ACHN (cell line): ENCODE measurements at regions not wholly inside any gene's neighbourhood (a gene's known extent, or its start where the extent isn't known, plus 50 kb on each side); places are given as distances from the start of the nearest gene placed in this dataset.
"Not testable (repeated sequence)": the region's sequence is repeated elsewhere in the genome, so short reads cannot be mapped to it uniquely, and the experiment has no call there.

ENCODE experiments used
- DNase-seq: peaks from one replicate; pipeline ENCODE4 v3.0.0-alpha.2; 2015
- in situ Hi-C: cut with HindIII; loops from 2 replicates; pipeline ENCODE4 v1.10.0; 2017; ENCODE audit warnings: low sequenced_read_pairs, low pct_ligation_motif_present, low pct_unique_long_range_greater_than_20kb

GRCh38 chr16:86224126-86224525 lies 286.2 kb upstream of the FOXF1 start:
- no peak for DNase-seq
- in situ Hi-C loops = no loop called here

GRCh38 chr16:86224629-86225028 lies 285.7 kb upstream of the FOXF1 start:
- in situ Hi-C loops = no loop called here
- DNase-seq = no peak

GRCh38 chr16:86225905-86226371 lies 284.4 kb upstream of the FOXF1 start:
- no peak for DNase-seq
- in situ Hi-C loops = no loop called here

- DNase-seq = no peak
- in situ Hi-C loops = no loop called here
These were observed 283.3 kb upstream of the FOXF1 start for GRCh38 chr16:86227041-86227440.

- no peak for DNase-seq
- in situ Hi-C loops = no loop called here
These were observed 282.5 kb upstream of the FOXF1 start for GRCh38 chr16:86227801-86228200.

GRCh38 chr16:86228713-86229112 lies 281.6 kb upstream of the FOXF1 start:
- no peak for DNase-seq
- in situ Hi-C loops = no loop called here

- in situ Hi-C loops = no loop called here
- DNase-seq = no peak
These were observed 281.0 kb upstream of the FOXF1 start for GRCh38 chr16:86229283-86229682.

GRCh38 chr16:86229866-86230656 lies 280.3 kb upstream of the FOXF1 start:
- in situ Hi-C loops = no loop called here
- no peak for DNase-seq

- no peak for DNase-seq
- in situ Hi-C loops = no loop called here
These were observed 278.9 kb upstream of the FOXF1 start for GRCh38 chr16:86231321-86231995.

GRCh38 chr16:86231996-86232350 lies 278.4 kb upstream of the FOXF1 start:
- in situ Hi-C loops = no loop called here
- no peak for DNase-seq

- DNase-seq = no peak
- in situ Hi-C loops = no loop called here
These were observed 277.8 kb upstream of the FOXF1 start for GRCh38 chr16:86232496-86232895.

- in situ Hi-C loops, DNase-seq: not testable (repeated sequence)
These were observed 276.8 kb upstream of the FOXF1 start for GRCh38 chr16:86233506-86233905.

- in situ Hi-C loops = no loop called here
- no peak for DNase-seq
These were observed 270.9 kb upstream of the FOXF1 start for GRCh38 chr16:86239381-86239780.

GRCh38 chr16:86240716-86241363 lies 269.5 kb upstream of the FOXF1 start:
- in situ Hi-C loops = no loop called here
- DNase-seq = no peak

- no peak for DNase-seq
- in situ Hi-C loops = no loop called here
These were observed 268.6 kb upstream of the FOXF1 start for GRCh38 chr16:86241681-86242080.

GRCh38 chr16:86242244-86243122 lies 267.8 kb upstream of the FOXF1 start:
- DNase-seq = no peak
- in situ Hi-C loops = no loop called here

- no peak for DNase-seq
- in situ Hi-C loops = no loop called here
These were observed 267.2 kb upstream of the FOXF1 start for GRCh38 chr16:86243123-86243473.

- no peak for DNase-seq
- in situ Hi-C loops = no loop called here
These were observed 266.7 kb upstream of the FOXF1 start for GRCh38 chr16:86243571-86244154.
